IMR-90 (cell line): ENCODE measurements at regions not wholly inside any gene's neighbourhood (a gene's known extent, or its start where the extent isn't known, plus 50 kb on each side); places are given as distances from the start of the nearest gene placed in this dataset.

ENCODE experiments used
- ATAC-seq: fragments of 200-7000 bp; cut with Tn5 transposase; 2 replicates; pipeline ENCODE4 v1.9.1; 2020; ENCODE audit warnings: low read depth, mild to moderate bottlenecking, moderate library complexity
- BruUV-seq: library from RNA; stranded (reverse); fragments of 400-500 nt; replicated peaks from 2 replicates; lab custom pipeline; 2021; lab: Mats Ljungman, UMichigan
- CTCF ChIA-PET: fragments of 300-600 bp; formaldehyde crosslinking; extraction: SDS; loops from one replicate; lab custom pipeline; 2021; ENCODE audit warnings: antibody characterized with exemption; lab: Yijun Ruan, JAX
- POLR2A ChIA-PET: fragments of 300-600 bp; sonication (Branson Sonifier 250); formaldehyde crosslinking; loops from one replicate; lab custom pipeline; 2022; ENCODE audit warnings: antibody characterized with exemption; ENCODE audit not compliant: unreplicated experiment; lab: Charles Lee
- DNase-seq: peaks from one replicate; pipeline ENCODE4 v3.0.0; 2013
- H2AFZ ChIP-seq: replicated peaks from 2 replicates; pipeline ENCODE3; 2013; ENCODE audit warnings: low read length, mild to moderate bottlenecking; ENCODE audit not compliant: poor library complexity
- H2AK5ac ChIP-seq: 2 replicates; pipeline ENCODE4 v1.6.1; 2013; ENCODE audit warnings: low read depth, low read length, inconsistent platforms
- H2AK9ac ChIP-seq: replicated peaks from 2 replicates; pipeline ENCODE3; 2013; ENCODE audit warnings: mild to moderate bottlenecking, low read depth, low read length, moderate library complexity; ENCODE audit not compliant: poor library complexity
- H2BK120ac ChIP-seq: 2 replicates; pipeline ENCODE4 v1.6.1; 2013; ENCODE audit warnings: low read depth, low read length, inconsistent platforms
- H2BK15ac ChIP-seq: 3 replicates; pipeline ENCODE4 v1.6.1; 2013; ENCODE audit warnings: low read depth, low read length, inconsistent platforms
- H2BK20ac ChIP-seq: 2 replicates; pipeline ENCODE4 v1.6.1; 2013; ENCODE audit warnings: low read depth, mild to moderate bottlenecking, inconsistent platforms, low read length, moderate library complexity
- H2BK5ac ChIP-seq: 2 replicates; pipeline ENCODE4 v1.6.1; 2013; ENCODE audit warnings: mild to moderate bottlenecking, low read depth, low read length, inconsistent platforms; ENCODE audit not compliant: poor library complexity, severe bottlenecking
- H3K14ac ChIP-seq: replicated peaks from 2 replicates; pipeline ENCODE4 v1.6.1; 2013; ENCODE audit warnings: low read depth, low read length, inconsistent platforms
- H3K18ac ChIP-seq: 2 replicates; pipeline ENCODE4 v1.6.1; 2013; ENCODE audit warnings: low read depth, low read length, control low read depth
- H3K23ac ChIP-seq: 2 replicates; pipeline ENCODE4 v1.6.1; 2013; ENCODE audit warnings: low read depth, low read length, inconsistent platforms
- H3K27ac ChIP-seq: 2 replicates; pipeline ENCODE4 v1.5.1; 2013; ENCODE audit warnings: mild to moderate bottlenecking, control low read depth, low read length; ENCODE audit not compliant: insufficient read depth
- H3K27me3 ChIP-seq: 2 replicates; pipeline ENCODE4 v1.6.1; 2013; ENCODE audit warnings: low read length; ENCODE audit not compliant: control insufficient read depth, insufficient read depth
- H3K36me3 ChIP-seq: 2 replicates; pipeline ENCODE4 v1.6.1; 2013; ENCODE audit warnings: low read length, mixed read lengths; ENCODE audit not compliant: control insufficient read depth, insufficient read depth
- H3K4ac ChIP-seq: 2 replicates; pipeline ENCODE4 v1.6.1; 2013; ENCODE audit warnings: low read depth, low read length, inconsistent platforms
- H3K4me1 ChIP-seq: 2 replicates; pipeline ENCODE4 v1.6.1; 2013; ENCODE audit warnings: low read length, mixed read lengths; ENCODE audit not compliant: control insufficient read depth, insufficient read depth
- H3K4me2 ChIP-seq: 2 replicates; pipeline ENCODE4 v1.6.1; 2013; ENCODE audit warnings: low read depth, mild to moderate bottlenecking, control low read depth, low read length, moderate library complexity
- H3K4me3 ChIP-seq: 2 replicates; pipeline ENCODE4 v1.5.1; 2013; ENCODE audit warnings: low read depth, mild to moderate bottlenecking, control low read depth, low read length, moderate library complexity; ENCODE audit not compliant: insufficient read depth
- H3K56ac ChIP-seq: 2 replicates; pipeline ENCODE4 v1.6.1; 2013; ENCODE audit warnings: low read length, inconsistent platforms; ENCODE audit not compliant: insufficient read depth; ENCODE audit errors: extremely low read depth
- H3K79me1 ChIP-seq, 2 experiments: 2 replicates each; pipeline ENCODE4 v1.6.1; 2013; ENCODE audit warnings: low read length in 2 of 2, inconsistent platforms in 1 of 2, low read depth in 1 of 2
- H3K9ac ChIP-seq: 2 replicates; pipeline ENCODE4 v1.6.1; 2013; ENCODE audit warnings: low read depth, low read length, control low read depth
- H3K9me1 ChIP-seq: 2 replicates; pipeline ENCODE4 v1.6.1; 2013; ENCODE audit warnings: low read length, inconsistent platforms; ENCODE audit not compliant: insufficient read depth
- H3K9me3 ChIP-seq: 2 replicates; pipeline ENCODE4 v1.6.1; 2013; ENCODE audit warnings: low read length; ENCODE audit not compliant: control insufficient read depth, insufficient read depth
- H4K20me1 ChIP-seq: 2 replicates; pipeline ENCODE4 v1.6.1; 2013; ENCODE audit warnings: low read length, inconsistent platforms; ENCODE audit not compliant: insufficient read depth
- H4K5ac ChIP-seq: 2 replicates; pipeline ENCODE4 v1.6.1; 2013; ENCODE audit warnings: mild to moderate bottlenecking, low read depth, low read length, control low read depth
- H4K8ac ChIP-seq, 2 experiments: 2 replicates each; pipeline ENCODE4 v1.6.1; 2013; ENCODE audit warnings: low read depth in 2 of 2, low read length in 2 of 2, control low read depth in 1 of 2, inconsistent platforms in 1 of 2
- H4K91ac ChIP-seq: 2 replicates; pipeline ENCODE4 v1.6.1; 2013; ENCODE audit warnings: low read depth, low read length, inconsistent platforms; ENCODE audit not compliant: insufficient read depth
- BHLHE40 ChIP-seq: fragments of 150-350 bp; IDR thresholded peaks from 2 replicates; pipeline ENCODE4 v1.6.1; 2016; ENCODE audit warnings: mild to moderate bottlenecking, low read depth, low read length
- CEBPB ChIP-seq: IDR thresholded peaks from 2 replicates; pipeline ENCODE4 v1.6.1; 2012; ENCODE audit warnings: low read depth, low read length, improper control_type of control experiment
- CHD1 ChIP-seq: IDR thresholded peaks from 2 replicates; pipeline ENCODE4 v1.6.1; 2012; ENCODE audit warnings: low read depth, low read length, improper control_type of control experiment
- FOS ChIP-seq: fragments of 150-350 bp; IDR thresholded peaks from 2 replicates; pipeline ENCODE4 v1.6.1; 2016; ENCODE audit warnings: low read depth, low read length
- MAFK ChIP-seq: IDR thresholded peaks from 2 replicates; pipeline ENCODE4 v1.6.1; 2012; ENCODE audit warnings: low read depth, low read length, improper control_type of control experiment
- MAZ ChIP-seq: IDR thresholded peaks from 2 replicates; pipeline ENCODE4 v1.6.1; 2012; ENCODE audit warnings: low read depth, mild to moderate bottlenecking, low read length, improper control_type of control experiment, moderate library complexity, borderline replicate concordance
- MXI1 ChIP-seq: IDR thresholded peaks from 2 replicates; pipeline ENCODE4 v1.6.1; 2012; ENCODE audit warnings: low read depth, mild to moderate bottlenecking, low read length, moderate library complexity, borderline replicate concordance
- NFE2L2 ChIP-seq: fragments of 150-350 bp; IDR thresholded peaks from 2 replicates; pipeline ENCODE4 v1.6.1; 2016; ENCODE audit warnings: low read depth, mild to moderate bottlenecking, low read length
- POLR2A ChIP-seq: IDR thresholded peaks from 2 replicates; pipeline ENCODE4 v1.6.1; 2012; ENCODE audit warnings: mild to moderate bottlenecking, low read depth, low read length
- RAD21 ChIP-seq: IDR thresholded peaks from 2 replicates; pipeline ENCODE4 v1.6.1; 2012; ENCODE audit warnings: low read length, improper control_type of control experiment
- RCOR1 ChIP-seq: IDR thresholded peaks from 2 replicates; pipeline ENCODE4 v1.6.1; 2012; ENCODE audit warnings: mild to moderate bottlenecking, low read length, improper control_type of control experiment; ENCODE audit not compliant: insufficient replicate concordance
- RFX5 ChIP-seq: IDR thresholded peaks from 2 replicates; pipeline ENCODE4 v1.8.0; 2012; ENCODE audit warnings: low read depth, mild to moderate bottlenecking, low read length, moderate library complexity
- SMC3 ChIP-seq: fragments of 150-350 bp; IDR thresholded peaks from 2 replicates; pipeline ENCODE4 v1.6.1; 2016; ENCODE audit warnings: low read depth, mild to moderate bottlenecking, antibody characterized with exemption, low read length, moderate library complexity
- dilution Hi-C: fragments of 300-500 bp; cut with HindIII; formaldehyde crosslinking; loops from one replicate; pipeline ENCODE4 v1.14.3; 2018; ENCODE audit warnings: low sequenced_read_pairs; ENCODE audit not compliant: unreplicated experiment
- in situ Hi-C: fragments of 300-500 bp; cut with MboI; formaldehyde crosslinking; loops from 3 replicates; pipeline ENCODE4 v1.14.3; 2019; ENCODE audit warnings: low sequenced_read_pairs, inconsistent platforms, mixed read lengths
- intact Hi-C: fragments of 100-400 bp; cut with micrococcal nuclease; formaldehyde crosslinking; loops from 2 replicates; pipeline ENCODE4 v1.10.0; 2022
- TF ChIP-seq, protein P1 (sequence below): conservative IDR thresholded peaks from 2 replicates; pipeline ENCODE4 v1.5.1; 2012; ENCODE audit warnings: mild to moderate bottlenecking, low read depth, low read length, improper control_type of control experiment
- TF ChIP-seq, protein P2 (sequence below): fragments of 150-350 bp; IDR thresholded peaks from 2 replicates; pipeline ENCODE4 v1.6.1; 2017; ENCODE audit warnings: mild to moderate bottlenecking, antibody characterized with exemption, low read length, low read depth
- TF ChIP-seq, protein P3 (sequence below): fragments of 150-350 bp; IDR thresholded peaks from 2 replicates; pipeline ENCODE4 v1.6.1; 2016; ENCODE audit warnings: low read depth, mild to moderate bottlenecking, low read length, moderate library complexity, borderline replicate concordance

DNA sequence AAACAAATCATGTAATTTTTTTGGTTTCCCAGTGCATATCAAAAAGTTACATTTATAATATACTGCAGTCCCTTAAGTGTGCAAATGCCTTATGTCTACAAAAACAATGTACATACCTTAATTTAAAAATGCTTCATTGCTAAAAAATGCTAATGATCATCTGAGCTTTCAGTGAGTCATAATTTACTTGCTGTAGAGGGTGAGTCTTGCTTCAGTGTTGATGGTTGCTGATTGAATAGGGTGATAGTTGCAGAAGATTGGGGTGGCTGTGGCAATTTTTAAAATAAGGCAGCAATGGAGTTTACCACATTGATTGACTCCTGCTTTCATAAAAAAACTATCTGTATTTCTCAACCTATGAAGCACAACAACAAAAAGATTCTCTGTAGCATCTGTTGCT, 613.9 kb downstream of the TBC1D4 start:
- CTCF ChIA-PET = no interaction called here
- no peak overlapping the region for H4K91ac ChIP-seq

More for the DNA sequence above, 613.9 kb downstream of the TBC1D4 start:
- no peak for DNase-seq
- no peaks in the 10 kb centered on the region for H3K9me3 ChIP-seq
- H2BK15ac ChIP-seq = no peak overlapping the region
- BruUV-seq = no TSS peak
- no peaks in the 10 kb centered on the region for H3K9me1 ChIP-seq
- H3K9ac ChIP-seq = no peak overlapping the region
- no peak overlapping the region for H3K14ac ChIP-seq
- no peak for TF ChIP-seq BHLHE40
- TF ChIP-seq RCOR1 = no peak
- TF ChIP-seq, protein P1, sequence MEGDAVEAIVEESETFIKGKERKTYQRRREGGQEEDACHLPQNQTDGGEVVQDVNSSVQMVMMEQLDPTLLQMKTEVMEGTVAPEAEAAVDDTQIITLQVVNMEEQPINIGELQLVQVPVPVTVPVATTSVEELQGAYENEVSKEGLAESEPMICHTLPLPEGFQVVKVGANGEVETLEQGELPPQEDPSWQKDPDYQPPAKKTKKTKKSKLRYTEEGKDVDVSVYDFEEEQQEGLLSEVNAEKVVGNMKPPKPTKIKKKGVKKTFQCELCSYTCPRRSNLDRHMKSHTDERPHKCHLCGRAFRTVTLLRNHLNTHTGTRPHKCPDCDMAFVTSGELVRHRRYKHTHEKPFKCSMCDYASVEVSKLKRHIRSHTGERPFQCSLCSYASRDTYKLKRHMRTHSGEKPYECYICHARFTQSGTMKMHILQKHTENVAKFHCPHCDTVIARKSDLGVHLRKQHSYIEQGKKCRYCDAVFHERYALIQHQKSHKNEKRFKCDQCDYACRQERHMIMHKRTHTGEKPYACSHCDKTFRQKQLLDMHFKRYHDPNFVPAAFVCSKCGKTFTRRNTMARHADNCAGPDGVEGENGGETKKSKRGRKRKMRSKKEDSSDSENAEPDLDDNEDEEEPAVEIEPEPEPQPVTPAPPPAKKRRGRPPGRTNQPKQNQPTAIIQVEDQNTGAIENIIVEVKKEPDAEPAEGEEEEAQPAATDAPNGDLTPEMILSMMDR = no peak
- TF ChIP-seq SMC3 = no peak
- TF ChIP-seq, protein P2, sequence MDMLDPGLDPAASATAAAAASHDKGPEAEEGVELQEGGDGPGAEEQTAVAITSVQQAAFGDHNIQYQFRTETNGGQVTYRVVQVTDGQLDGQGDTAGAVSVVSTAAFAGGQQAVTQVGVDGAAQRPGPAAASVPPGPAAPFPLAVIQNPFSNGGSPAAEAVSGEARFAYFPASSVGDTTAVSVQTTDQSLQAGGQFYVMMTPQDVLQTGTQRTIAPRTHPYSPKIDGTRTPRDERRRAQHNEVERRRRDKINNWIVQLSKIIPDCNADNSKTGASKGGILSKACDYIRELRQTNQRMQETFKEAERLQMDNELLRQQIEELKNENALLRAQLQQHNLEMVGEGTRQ = no peak
- no peak for TF ChIP-seq RFX5
- TF ChIP-seq FOS = no peak
- TF ChIP-seq MXI1 = no peak
- no peak for TF ChIP-seq POLR2A
- TF ChIP-seq CEBPB = no peak
- no peak for TF ChIP-seq MAZ
- no peak for TF ChIP-seq MAFK
- TF ChIP-seq, protein P3, sequence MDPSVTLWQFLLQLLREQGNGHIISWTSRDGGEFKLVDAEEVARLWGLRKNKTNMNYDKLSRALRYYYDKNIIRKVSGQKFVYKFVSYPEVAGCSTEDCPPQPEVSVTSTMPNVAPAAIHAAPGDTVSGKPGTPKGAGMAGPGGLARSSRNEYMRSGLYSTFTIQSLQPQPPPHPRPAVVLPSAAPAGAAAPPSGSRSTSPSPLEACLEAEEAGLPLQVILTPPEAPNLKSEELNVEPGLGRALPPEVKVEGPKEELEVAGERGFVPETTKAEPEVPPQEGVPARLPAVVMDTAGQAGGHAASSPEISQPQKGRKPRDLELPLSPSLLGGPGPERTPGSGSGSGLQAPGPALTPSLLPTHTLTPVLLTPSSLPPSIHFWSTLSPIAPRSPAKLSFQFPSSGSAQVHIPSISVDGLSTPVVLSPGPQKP = no peak
- TF ChIP-seq RAD21 = no peak
- TF ChIP-seq NFE2L2 = no peak
- no peak for TF ChIP-seq CHD1
- H2AFZ ChIP-seq = no peak overlapping the region
- no peak overlapping the region for H4K5ac ChIP-seq
- H3K4me2 ChIP-seq = no peak overlapping the region
- H3K18ac ChIP-seq = no peak overlapping the region
- no peak overlapping the region for H2BK120ac ChIP-seq
- intact Hi-C loops (no loop called here), in situ Hi-C loops (no loop called here), dilution Hi-C loops (no loop called here)
- no peak overlapping the region for H3K23ac ChIP-seq
- no peak overlapping the region for H4K8ac ChIP-seq
- H3K4me1 ChIP-seq = no peaks in the 10 kb centered on the region
- no peak overlapping the region for H2AK9ac ChIP-seq
- H3K36me3 ChIP-seq = no peaks in the 10 kb centered on the region
- POLR2A ChIA-PET = no interaction called here
- no peaks in the 10 kb centered on the region for H4K20me1 ChIP-seq
- no peak overlapping the region for H3K27ac ChIP-seq
- H2BK20ac ChIP-seq = no peak overlapping the region
- H3K56ac ChIP-seq = no peak overlapping the region
- H2AK5ac ChIP-seq = no peak overlapping the region
- no peaks in the 10 kb centered on the region for H3K27me3 ChIP-seq
- H3K4ac ChIP-seq = no peak overlapping the region
- no peak overlapping the region for H3K4me3 ChIP-seq
- H3K79me1 ChIP-seq = no peaks in the 10 kb centered on the region
- no peak overlapping the region for H2BK5ac ChIP-seq
- no peak for ATAC-seq
